Posterior cingulate gyrus (tissue), 11 donors: ENCODE measurements at regions not wholly inside any gene's neighbourhood (a gene's known extent, or its start where the extent isn't known, plus 50 kb on each side); places are given as distances from the start of the nearest gene placed in this dataset.

Experiments
- DNase-seq, 10 donors: peaks; one replicate each; pipeline versions ENCODE4 v3.0.0 to v3.0.0-alpha.2; 2020 to 2021; ENCODE audit warnings: mixed read lengths in 3 of 10
- intact Hi-C: fragments of 100-400 bp; cut with DNase I; formaldehyde crosslinking; loops from one replicate; pipeline ENCODE4 v1.15.1; 2023

DNA sequence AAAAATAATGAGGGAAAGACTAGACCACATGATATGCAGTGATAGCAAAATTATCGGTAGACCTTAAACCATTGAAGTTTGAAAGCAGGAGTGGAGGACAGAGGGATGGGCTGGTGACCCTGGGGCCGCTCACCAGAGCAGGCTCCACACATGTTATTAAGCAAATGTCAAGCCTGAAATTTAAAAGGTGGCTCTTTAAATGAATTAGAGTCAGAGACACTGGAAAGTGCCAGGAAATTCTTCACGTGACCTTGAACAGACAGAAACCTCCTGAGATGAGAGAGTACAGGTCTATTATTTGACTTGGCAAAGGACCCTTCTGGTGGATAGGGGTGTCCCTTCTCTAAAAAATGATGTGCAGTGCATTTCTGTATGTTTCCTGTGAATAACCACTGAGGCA lies 111.0 kb upstream of the CPEB4 start:
- intact Hi-C loops = loop anchor here (2.0 kb wide), 1 partner anchor 106 kb away; no protein-coding TSS in a partner anchor
- no peak for DNase-seq

- intact Hi-C loops = loop anchor here (2.0 kb wide), 1 partner anchor 107 kb away; no protein-coding TSS in a partner anchor
- DNase-seq = no peak
Observed at GRCh38 chr5:173777674-173778073, 110.5 kb upstream of the CPEB4 start.

- intact Hi-C loops = no loop called here
- DNase-seq = no peak
Observed at GRCh38 chr5:173778152-173778782, 109.9 kb upstream of the CPEB4 start.

DNA sequence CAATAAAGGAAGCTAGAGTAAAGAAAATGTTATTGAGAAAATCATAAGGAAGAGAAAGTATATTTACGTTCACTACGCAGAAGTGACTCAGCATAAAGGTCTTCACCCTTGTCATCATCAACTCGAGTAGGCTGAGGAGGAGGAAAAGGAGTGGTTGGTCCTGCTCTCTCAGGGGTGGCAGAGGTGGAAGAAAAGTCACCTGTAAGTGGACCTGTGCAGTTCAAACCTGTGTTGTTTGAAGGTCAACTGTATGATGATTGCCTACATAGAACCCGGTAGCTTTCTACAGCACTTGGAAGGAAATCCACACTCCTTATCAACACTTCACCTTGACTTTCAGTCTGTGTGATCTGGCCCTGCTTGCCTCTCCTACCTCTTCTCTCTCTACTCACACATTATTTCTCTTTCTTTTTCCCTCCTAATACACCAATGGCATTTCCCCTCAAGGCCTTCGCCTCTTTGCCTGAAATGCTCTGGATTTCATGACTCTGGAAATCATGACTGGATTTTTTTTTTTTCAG lies 109.3 kb upstream of the CPEB4 start:
- DNase-seq = no peak
- intact Hi-C loops = no loop called here

GRCh38 chr5:173780235-173781234 lies 107.6 kb upstream of the CPEB4 start:
- intact Hi-C loops = loop anchor here (10.0 kb wide), 2 partner anchors 104 to 184 kb away; partner anchors contain the start of gene CPEB4
- DNase-seq = peak in 1 of 10 donors; percentile 12

DNA sequence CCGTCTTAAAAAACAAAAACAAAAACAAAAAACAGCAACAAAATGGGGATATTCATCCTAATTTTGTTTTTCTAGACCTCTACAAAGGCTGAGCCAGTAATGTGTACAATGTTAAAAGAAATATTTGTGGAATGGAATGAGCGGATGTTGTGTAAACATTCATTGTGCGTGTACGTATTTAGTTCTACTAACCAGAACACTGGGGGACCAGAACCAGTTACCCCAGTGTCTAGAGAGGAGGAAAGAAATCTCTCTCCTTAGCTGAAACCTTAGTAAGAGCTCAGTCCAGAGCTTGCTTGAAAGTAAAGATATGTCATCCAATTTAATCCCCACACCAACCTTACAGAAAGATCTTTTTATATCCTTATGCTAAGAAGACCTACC lies 106.7 kb upstream of the CPEB4 start:
- intact Hi-C loops = loop anchor here (10.0 kb wide), 2 partner anchors 103 to 183 kb away; partner anchors contain the start of gene CPEB4
- no peak for DNase-seq

GRCh38 chr5:173781816-173782670 lies 106.1 kb upstream of the CPEB4 start:
- peak; percentile 64 to 96 (median 80) for DNase-seq
- intact Hi-C loops = loop anchor here (10.0 kb wide), 2 partner anchors 103 to 183 kb away; partner anchors contain the start of gene CPEB4

DNA sequence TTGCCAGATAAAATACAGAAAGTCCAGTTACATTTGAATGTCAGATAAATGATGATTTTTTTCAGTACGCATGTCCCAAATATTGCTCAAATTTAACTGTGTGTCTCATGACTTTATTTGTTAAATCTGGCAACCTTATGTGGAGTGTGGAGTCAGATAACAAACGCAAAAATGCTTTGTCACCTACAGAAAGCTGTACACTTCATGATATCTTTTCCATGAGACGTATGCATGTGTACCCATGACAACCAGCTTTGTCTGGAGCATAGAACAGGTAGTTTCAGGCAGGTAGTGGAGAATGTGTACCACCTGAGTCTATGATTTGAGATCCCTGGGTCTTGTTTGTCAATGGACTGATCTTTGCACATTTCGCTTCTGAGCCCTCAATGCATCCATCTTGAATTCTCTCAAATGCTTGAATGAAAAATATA lies 105.5 kb upstream of the CPEB4 start:
- intact Hi-C loops = loop anchor here (10.0 kb wide), 2 partner anchors 102 to 182 kb away; partner anchors contain the start of gene CPEB4
- DNase-seq = no peak

- intact Hi-C loops = loop anchor here (10.0 kb wide), 2 partner anchors 101 to 181 kb away; partner anchors contain the start of gene CPEB4
- peak in 1 of 10 donors; percentile 30 for DNase-seq
Observed at GRCh38 chr5:173783371-173783770, 104.8 kb upstream of the CPEB4 start.

DNA sequence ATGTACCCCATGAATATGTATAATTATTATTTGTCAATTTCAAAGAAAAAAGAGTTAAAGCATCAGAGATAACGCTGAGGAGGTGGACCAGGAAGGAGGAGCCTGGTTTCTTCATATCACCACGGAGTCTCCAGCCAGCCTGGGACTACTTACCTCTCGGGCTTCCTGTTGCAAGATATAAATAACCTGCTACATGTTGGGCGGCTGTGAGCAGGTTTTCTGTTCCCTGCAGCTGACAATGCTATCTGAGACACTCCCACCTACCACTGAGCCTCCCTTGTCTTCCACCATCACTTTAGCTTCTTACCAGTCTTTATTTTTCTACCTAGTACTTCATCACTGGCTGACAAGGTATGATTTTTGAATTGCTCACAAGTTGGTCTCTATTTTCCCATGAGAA lies 102.7 kb upstream of the CPEB4 start:
- DNase-seq = peak in 1 of 10 donors; percentile 32
- intact Hi-C loops = loop anchor here (10.0 kb wide), 2 partner anchors 99 to 179 kb away; partner anchors contain the start of gene CPEB4

DNA sequence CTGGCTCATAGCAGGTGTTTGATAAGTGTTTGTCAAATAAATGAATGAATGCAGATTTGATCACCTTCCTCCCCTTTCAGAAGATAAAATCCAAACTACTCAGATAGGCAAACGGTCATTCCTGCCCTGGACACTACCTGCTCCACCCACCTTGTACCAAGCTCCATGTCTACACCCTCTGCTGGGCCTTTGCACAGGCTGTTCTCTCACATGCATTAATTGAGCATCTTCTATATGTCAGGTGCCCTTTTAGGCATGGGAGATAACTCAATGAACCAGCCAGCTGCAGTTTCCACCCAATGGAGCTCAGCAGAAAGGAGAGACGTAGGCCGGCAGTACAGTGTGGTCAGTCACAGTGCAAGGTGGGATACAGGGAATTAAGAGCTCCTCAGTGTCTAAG lies 102.3 kb upstream of the CPEB4 start:
- intact Hi-C loops = loop anchor here (10.0 kb wide), 2 partner anchors 99 to 179 kb away; partner anchors contain the start of gene CPEB4
- peak in 1 of 10 donors; percentile 11 for DNase-seq

DNA sequence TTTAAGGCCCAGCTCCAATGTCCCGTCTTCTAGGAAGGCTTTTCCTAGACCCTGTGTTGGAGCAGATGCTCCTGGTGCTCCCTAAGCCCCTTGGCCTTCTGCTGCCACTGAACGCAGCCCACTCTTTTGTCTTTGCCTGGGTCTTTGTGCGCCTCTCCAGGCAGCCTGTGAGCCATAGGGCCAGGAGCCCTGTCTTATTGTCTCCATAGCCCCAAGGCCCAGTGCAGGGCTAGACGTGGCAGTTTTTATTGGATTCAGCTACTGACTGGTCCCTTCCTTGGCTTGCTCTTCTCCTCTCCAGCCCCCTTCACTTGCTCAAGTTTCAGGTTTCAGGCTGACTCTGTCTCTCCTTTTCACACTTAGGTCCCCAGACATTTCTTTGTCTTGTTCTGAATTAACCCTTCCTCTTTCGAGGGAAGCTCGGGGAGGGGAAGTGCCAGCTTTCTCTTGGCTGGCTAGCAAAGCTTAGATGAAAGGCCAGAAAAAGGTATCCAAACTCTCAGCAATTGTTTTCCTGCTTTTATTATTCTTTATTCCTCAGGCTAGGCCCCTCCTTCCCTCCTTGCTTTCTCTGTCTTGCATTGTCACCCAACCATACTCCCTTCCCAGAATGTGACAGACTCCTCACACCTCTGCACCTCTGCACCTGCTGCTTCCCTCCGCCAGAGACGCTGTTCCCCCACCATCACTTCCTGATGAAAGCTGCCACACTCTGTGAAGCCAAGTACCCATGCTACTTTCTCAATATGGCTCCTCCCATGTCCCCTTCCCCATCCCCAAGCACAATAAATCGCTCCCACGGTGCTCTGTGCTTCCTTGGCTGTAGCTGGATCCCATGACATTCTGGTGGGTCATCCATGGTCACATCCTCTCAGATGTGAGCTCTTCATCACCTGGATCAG lies 101.6 kb upstream of the CPEB4 start:
- peak in 1 of 10 donors; percentile 43 for DNase-seq
- intact Hi-C loops = loop anchor here (10.0 kb wide), 2 partner anchors 98 to 178 kb away; partner anchors contain the start of gene CPEB4

DNA sequence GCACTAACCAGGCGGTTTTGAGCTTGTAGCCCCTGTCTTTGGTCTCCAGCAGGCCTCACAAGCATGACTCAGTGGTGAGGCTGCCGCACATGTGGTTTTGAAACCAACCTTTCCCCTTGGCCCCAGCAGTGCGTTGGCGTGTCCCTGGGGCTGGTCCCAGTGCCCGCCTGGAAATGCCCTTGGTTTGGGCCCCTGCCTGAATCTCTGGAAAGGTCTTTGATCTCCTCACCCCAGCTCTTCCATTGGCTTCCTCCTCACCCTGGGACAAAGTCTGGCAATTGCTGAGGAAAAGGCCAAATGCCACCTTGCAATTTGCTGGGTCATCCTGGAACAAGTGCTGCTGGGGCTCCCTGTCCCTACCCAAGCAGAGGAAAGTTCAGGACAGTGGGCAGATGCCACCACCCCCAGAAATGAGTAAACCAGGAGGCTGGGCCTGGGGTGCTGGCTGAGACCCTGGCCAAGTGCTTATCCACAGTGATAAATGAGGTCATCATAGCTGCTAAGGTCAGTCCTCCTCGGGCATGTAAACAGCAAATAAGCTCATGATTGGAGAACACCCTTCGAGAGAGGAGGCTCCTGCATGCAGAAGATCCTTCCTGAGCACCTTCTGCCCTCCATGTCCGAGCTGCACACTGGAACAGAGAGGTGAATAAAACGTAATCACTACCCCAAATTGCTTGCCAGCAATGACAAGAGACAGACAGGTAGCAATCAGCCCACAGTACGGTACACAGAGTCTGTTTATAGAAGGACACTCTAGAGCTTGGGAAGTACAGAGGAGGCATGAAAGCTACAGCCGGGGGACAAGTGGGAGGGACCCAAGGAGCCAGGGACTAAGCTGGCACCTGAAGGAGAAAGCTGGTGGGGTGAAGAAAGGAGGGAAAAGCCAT lies 98.9 kb upstream of the CPEB4 start:
- DNase-seq = peak in 1 of 10 donors; percentile 59
- intact Hi-C loops = loop anchor here (10.0 kb wide), 2 partner anchors 96 to 176 kb away; partner anchors contain the start of gene CPEB4

- DNase-seq = peak in 1 of 10 donors; percentile 43
- intact Hi-C loops = no loop called here
Observed at GRCh38 chr5:173790177-173790719, 97.9 kb upstream of the CPEB4 start.

DNA sequence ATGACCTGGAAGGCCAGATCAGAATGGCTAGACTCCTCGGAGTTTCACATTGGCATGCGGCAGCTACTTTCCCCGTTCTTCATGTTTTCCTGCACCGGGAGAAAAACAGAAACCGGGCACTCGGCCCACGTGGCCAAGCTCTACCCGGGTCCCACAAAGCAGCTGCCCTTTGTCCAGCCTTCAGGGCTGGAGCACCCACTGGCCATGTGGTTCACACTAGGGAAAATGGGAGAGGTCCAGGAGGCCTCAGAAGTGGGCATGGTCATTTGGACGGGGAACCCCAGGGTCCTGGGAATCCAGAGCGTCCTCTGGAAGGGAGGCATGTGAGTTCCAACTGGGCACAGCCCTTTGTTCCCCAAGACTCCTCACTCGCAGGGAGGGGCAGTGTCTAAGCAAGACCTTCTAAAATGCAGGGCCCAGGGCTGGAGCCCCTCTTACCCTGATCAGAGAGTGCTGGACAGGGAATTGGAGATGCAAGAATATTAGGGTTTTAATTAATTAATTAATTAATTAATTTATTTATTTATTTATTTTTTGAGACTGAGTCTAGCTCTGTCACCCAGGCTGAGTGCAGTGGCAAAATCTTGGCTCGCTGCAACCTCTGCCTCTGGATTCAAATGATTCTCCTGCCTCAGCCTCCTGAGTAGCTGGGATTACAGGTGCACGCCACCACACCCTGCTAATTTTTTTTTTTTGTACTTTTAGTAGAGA lies 97.2 kb upstream of the CPEB4 start:
- DNase-seq = peak in 1 of 10 donors; percentile 85

GRCh38 chr5:173791878-173792277 lies 96.3 kb upstream of the CPEB4 start:
- intact Hi-C loops = no loop called here
- no peak for DNase-seq

More for the DNA sequence above, 97.2 kb upstream of the CPEB4 start:
- intact Hi-C loops = no loop called here
